DMS 273 (cell line): ENCODE measurements at regions not wholly inside any gene's neighbourhood (a gene's known extent, or its start where the extent isn't known, plus 50 kb on each side); places are given as distances from the start of the nearest gene placed in this dataset.
A peak's percentile ranks its signal among the peaks of the same experiment; 100 is the strongest.
"Not testable (repeated sequence)": the region's sequence is repeated elsewhere in the genome, so short reads cannot be mapped to it uniquely, and the experiment has no call there.

Experiments
- DNase-seq: peaks from one replicate; lab custom pipeline; 2025; ENCODE audit not compliant: unreplicated experiment; lab: John Stamatoyannopoulos, UW

DNA sequence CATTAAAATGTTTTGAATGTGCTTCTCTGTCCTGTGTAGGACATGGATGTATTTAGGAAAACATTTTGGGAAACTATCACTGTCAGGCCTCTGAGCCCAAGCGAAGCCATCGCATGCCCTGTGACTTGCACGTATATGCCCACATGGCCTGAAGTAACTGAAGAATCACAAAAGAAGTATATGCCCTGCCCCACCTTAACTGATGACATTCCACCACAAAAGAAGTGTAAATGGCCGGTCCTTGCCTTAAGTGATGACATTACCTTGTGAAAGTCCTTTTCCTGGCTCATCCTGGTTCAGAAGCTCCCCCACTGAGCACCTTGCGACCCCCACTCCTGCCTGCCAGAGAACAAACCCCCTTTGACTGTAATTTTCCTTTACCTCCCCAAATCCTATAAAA, 191.1 kb upstream of the MEIS1 start:
- DNase-seq: not testable (repeated sequence)

DNA sequence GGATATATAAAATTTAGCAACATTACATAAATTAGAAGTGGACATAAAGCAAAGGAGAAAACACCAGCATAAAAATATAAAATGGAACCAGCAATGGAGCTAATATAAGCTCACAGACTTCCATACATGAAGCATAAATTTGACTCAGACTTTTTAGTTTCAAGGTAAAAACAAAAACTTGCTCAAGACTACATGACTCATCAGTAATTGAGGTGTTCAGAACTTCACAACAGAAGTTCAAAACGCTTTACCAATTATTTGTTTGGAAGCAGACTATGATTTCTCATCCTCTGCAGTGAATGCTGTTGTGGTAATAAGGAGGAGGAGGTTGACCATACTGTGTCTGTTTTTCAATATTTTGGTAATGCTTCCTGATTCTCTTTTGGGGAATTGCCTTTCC, 192.0 kb upstream of the MEIS1 start:
- not testable (repeated sequence) for DNase-seq

DNA sequence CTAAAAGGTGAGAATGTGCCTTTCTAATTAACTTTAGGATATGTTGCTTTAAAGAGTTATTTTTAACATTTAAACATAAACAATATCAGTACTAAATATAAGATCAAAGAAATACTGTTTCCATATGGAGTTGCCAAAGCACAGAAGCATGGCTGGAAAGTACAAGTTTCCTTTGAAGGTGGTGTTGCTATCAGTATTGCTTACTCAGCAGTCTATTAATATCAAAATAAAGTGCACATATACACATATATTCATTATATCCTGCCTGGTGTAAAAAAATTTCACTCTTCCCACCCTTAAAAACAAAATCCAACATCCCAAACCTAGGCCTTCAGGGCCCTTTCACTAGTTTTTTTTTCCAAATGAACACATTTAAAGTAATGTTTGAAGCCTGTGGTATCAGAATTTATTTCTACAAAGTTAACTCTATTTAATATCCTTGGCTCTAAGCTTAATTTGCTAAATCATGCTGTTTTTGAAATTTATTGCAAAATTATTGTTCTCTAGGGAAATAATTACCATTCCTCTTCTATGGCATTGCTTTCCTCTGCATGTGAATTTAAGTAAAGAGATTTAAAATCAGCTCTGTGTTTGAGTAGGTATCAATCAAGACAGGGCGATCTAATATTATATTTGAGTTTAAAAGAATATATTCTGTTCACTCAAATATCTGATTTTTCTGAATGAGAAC, 192.7 kb upstream of the MEIS1 start:
- DNase-seq: no peak

DNA sequence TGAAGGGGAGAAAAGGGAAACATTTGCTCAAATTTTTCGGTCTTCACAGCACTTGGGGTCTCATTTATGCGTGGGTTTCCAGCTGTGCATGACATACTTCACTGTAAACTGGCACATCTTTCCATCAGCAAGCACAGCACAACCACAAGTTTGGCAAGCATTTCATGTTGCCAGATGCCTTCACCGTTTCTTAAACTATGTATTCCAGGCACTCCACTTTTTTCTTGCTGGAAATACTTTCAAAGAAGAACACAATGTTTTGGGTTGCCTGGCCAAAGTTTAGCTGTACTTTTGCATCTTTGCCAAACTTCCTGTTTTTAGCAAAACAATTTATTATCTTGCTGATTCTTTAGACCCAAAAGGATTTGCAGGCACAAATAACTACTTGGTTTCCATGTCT, 194.6 kb upstream of the MEIS1 start:
- peak; percentile 46 for DNase-seq

DNA sequence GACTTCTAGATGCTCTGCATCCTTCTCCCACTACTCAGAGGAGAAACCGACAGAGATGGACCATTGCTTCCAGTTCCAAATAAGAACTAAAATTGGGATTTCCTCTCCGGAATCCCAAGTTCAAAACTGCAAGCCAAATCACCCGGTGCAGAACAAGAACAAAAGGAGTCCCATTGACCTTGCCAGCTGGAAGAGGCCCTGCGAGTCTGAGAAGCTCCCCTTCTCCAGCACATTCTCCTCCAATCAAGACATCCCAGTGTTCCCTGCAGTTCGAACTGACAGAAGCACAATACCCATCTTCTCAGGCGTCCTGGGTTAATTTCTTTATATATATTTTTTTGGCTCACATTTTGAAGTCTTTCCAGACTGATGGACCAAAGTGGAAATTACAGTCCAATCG, 195.3 kb upstream of the MEIS1 start:
- peak; percentile 3 for DNase-seq

DNA sequence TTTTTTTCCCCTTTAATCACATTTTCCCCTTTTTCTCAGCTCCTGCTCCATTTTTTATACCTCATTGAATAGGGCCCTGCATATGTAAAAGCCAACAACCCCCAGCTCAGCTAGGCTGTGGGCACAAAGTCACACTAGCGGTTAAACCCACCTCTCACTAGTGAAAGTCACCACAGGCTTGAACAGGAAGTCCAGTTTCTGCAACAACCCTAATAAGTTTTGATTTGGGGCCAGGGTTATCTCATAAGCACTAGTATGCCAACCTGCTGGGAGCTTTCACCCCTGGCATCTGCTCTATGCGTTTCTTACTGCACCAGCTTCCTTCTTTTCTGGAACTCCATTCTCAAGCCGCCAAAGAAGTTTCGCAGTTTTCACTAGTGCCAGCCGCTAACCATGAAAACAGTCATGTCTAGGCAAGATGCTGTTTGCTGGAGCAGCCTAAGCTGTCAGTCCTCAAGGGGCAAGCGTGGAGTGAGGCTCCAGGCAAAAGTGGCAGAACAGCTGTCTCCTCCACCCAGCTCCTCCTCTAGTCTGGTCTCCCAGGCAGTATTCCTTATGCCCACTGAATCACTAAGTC, 197.0 kb upstream of the MEIS1 start:
- peak; percentile 77 for DNase-seq

DNA sequence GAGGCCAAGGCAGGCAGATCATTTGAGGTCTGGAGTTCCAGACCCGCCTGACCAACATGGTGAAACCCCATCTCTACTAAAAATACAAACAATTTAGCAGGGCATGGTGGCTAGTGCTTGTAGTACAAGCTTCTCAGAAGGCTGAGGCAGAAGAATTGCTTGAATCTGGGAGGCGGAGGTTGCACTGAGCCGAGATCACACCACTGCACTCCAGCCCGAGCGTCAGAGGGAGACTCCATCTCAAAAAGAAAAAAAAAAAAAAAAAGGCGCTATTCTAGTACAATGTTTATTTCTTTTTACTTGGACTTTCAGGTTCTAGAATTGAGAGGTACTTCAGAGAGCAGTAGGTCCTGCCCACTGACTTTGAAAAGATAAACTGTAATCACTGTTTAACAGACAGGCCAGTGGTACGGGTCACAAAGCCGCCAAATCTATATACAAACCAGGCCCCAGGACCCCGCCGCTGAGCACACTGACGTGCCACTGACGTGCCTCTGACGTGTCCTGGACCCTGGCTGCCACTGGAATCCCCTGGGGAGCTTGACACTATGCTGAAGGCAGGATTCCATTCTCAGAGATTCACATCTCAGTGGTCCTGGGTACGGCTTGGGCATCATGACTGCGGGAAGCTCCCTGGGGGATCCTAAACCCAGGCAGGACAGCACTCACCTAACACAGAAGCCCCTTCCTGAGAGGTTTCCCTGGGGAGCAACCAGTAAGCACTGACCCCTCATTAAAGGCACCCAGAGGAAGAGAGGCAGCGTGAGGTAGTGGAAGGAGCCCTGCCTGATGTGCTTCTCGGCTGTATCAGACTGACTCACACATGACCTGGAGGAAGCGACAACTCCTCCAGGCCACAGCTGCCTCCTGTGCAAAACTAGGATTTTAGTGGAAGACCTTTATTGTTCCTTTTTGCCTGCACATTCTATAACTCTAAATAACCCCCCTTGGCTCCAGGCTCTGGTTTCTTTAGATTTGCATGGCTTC, 197.8 kb upstream of the MEIS1 start:
- peak; percentile 26 for DNase-seq

DNA sequence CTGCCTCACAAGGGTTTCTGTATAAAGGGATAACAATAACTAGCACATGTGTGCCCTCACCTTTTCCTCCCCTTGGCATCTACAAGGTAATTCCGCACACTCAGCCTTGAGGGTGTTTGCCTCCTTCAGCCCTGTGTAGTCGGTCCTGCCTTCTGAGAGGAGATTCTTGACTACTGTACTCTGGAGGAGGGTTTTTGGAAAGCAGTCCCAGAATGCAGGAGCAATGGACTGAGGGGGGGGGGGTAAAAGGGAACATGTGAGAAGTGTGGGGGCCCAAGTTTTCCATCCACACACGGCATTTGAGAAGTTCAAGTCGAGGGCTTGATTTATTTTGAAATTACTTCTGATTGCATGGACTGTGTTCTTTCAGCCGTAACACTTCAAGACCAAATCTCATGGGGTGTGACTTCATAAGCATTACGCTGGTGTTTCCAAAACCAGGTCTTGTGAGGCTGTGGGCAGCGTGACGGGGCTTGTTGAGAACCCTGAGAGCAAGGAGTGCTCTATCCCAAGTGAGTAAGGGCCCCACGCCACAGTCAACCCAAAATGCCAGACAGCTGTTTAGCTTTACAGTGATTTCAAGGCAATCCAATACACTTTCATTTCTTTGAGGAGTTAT, 198.7 kb upstream of the MEIS1 start:
- DNase-seq: no peak

DNA sequence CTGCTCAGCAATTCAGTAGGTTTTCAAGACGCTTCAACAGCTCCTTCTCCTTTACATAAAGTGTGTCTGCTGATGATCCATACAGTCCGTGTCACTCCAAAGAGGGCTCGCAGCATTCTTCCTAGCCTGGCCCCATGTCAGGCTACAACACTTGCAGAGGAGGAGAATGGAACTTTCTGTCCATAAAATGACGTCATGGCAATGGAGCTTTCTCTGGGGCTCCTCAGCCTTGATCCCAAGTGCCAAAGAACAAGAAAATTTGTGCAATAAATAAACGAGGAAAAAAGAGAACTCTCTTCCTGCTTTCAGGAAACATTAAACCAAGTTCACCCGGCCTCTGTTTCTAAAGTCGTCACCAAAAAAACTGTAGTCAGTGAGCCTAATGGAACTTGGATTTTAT, 199.5 kb upstream of the MEIS1 start:
- DNase-seq: no peak

DNA sequence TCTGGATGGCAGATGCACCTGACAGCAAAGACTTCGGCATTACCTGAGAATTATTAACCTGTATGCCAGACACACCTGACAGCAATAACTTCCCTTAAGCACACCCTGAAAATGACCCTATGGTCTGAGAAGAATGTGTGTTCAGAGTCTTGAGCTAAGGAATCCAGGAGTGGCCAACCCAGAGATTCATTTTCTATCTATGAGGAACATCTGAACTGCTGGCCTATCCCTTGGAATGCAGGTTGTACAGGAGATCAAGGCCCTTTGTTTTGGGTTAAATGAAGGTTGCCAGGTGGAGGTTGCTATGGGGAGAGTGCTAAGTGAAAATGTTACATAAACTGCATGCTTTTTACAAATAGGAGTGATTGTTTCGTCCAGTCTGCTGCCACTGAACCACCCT, 200.9 kb upstream of the MEIS1 start:
- no peak for DNase-seq

DNA sequence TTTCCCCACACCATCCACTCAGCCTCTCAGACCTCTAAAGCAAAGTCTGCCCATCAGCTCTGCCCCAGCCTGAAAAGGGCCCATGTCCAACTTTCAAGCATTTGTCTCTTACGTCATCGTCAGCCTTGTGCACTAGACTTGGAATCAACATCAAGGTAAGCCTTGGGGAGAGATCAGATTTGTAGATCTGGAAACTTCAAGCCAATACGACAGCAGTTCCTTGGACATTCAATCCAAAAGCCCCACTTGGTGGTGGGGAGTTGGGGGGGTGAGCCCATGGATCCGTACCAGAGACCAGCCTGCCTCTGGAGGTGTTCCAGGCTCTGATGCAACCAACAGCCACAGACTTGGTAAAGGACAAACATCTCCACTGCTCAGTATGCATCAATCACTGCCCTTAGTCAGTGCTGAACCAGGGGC, 206.8 kb upstream of the MEIS1 start:
- DNase-seq: no peak

DNA sequence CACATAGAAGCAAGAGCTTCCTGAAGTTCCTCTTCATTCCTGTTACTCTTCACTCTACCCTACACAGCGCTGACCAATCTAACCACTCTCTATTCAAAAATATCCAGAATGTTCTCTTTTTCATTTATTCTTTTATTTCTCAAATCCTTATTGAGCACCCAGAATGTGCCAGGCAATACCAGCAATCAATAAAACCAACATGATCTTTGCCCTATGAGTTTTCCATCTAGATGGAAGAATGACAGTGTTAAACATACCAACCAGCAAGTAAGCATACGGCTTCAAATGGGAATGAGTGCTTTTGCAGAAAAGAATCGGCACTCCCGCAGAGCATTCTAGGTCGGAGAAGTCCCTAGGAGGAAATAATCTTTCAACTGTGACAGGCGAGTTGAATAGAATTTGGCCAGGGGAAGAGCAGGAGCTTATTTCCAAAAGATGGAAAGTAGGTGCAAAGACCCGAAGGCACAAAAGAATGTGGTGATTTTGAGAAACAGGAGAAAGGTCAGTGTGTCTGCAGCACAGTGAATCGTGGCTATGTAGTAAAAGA, 217.8 kb upstream of the MEIS1 start:
- no peak for DNase-seq

DNA sequence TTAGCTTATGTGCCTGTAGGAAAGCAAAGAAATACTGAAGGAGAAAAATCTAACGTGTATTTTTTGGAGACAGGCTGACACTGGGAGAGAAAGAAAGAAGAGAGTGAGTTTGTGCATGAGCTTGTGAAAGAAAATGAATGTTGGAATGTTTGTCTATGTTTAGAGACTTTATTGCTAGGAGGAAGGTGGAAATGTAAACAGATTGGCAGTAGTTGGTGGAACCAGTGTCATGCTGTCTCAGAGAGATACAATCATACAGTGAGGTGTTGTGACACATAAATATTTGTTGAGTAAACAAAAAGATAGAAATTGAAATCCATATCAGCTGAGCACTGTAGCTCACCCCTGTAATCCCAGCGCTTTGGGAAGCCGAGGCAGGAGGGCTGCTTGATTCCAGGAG, 222.2 kb upstream of the MEIS1 start:
- DNase-seq: no peak

DNA sequence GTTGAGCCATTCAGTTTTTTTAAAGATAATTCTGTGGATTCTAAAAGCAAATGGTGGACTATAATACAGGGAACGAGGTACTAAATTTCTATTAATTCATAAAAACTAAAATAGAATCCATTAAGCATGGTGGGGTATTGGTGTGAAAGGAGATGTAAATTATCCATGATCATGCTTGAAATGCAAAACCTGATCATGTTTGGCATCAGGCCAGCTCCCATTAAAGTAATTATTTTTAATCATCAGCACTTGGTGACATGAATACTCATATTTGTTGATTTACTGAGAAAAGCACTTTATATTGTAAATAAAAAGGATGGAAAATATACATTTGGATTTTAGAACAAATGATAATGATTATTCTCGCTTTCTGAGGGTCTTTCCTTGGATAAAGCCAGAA, 232.3 kb upstream of the MEIS1 start:
- no peak for DNase-seq

DNA sequence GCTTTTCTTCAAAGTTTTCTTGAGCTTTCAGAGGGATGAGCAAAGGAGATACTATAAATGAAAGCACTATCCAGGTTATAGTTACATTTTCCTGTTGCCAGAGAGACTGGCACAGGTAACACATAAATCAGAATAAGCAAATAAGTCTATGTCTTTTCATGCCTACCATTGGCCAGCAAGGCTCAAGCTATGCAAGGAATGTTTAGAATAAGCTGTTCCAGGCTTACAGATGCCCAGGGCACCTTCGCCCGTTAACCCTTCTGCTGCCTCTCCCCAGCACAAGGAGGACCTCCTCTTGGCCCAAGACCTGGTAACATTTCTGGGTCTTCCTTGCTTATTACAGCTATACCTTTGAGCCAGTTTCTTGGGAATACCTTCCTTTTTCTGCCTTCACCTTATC, 233.7 kb upstream of the MEIS1 start:
- DNase-seq: no peak

DNA sequence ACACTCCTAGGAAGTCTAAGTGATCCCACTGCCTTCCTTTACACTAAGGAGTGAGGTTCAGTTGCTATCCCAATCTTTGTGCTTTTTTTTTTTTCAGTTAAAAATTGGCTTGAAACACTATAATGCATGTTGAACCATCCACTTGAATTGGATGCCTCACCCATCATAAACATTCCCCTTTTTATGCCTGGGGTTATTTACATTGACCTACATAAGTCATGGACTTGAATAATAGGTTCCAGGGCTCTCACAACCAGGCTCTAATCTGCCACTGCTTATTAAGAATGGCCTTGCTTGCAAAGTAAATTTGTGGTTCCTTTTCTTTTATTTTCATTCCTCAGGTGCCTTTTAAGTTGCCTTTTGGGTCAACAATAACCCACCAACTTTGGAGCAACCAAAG, 236.1 kb upstream of the MEIS1 start:
- DNase-seq: no peak

DNA sequence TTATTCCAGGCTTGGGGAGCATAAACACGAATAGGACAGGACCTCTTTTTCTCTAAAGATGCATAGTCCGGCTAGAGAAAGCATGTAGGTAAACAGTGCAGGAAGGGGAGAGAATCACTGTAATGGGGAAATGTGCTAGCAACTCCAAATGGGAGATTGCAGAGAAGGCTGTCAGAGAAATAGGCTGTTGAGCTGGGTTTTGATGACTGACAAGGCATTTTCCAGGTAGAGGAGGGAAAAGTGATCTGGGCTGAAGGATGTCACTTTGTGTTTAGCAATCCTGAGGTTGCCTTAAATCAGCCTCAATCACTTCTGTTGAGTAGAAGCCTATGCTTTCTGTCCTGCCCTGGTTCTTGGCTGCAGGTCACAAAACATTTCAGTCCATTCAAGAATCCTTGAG, 242.0 kb upstream of the MEIS1 start:
- DNase-seq: no peak

DNA sequence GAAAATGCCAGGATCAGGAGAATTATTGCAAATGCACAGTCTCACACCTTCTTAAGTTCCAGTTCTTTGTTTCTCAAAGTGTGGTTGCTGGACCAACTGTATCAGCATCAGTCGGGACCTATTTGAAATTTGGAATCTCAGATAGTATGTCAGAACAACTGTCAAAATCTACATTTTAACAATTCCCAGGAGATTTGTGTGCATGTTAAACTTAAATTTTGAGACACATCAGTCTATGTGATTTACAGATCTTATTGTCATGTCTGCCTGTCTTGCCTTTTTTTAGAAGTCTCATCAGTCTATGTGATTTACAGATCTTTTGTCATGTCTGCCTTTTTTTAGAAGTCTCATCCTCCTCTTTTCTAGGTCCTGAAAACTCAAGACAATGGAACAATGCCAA, 243.6 kb upstream of the MEIS1 start:
- no peak for DNase-seq

DNA sequence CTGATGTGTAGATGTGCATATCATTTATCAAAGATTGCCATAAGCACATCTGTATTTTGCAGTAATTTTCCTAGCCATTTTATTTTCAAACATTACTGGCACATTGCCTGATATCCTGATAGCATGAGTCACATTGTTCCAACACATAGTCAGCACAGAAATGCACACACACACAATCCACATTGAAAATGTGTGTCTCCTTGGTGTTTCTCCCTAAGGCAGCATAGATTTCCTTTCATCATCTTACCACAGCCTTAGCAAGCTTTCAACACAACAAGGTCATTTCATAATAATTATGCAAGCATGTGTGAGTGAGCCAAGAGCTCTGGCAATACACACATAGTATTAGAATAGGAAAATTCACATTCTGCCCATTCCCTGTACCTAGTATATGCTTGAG, 245.4 kb upstream of the MEIS1 start:
- no peak for DNase-seq

DNA sequence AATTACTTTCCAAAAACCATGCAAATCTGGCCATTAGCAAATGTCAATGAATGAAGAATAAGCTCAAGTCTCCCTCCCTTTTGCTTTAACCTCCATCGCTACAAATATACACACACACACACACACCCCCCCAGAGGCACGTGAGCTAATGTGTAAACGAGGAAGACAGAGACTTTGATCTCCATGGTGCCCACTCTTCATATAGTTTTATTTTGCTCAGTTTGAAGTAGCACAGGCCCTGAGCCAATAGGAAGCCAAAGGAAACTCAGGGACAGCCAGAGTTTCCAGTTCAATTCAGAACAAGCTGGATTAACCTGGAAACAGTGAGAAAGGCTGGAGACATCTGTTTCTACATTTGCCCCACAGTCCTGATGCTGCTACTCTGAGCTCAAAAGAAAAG, 248.4 kb upstream of the MEIS1 start:
- no peak for DNase-seq

DNA sequence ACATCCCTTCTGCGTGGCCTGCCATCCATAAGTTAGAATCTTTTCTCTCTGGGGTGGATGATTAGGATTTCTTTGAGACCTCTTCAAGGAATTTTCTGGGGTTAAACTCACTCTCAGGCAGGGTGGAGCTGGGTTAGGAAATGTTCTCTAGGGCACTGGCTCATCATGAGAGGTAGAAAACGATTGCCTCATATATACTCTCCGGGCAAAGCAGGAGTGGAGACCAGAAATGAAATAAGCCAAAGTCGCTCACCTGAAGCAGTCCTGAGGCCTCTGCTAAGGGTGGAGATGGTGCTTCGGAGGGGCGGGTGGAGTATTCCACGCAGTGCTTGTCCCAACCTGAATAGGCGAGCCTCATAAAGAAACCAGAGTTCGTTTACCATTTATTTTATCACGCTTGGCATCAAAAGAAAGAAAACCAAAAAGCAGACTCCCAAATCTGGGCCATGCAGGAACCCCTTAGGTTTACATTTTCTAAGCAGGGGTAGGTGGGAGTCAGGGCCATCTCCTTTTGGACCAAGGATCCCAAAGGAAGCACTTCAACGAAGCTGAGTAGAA, 249.3 kb upstream of the MEIS1 start:
- no peak for DNase-seq
